GM18517 (cell line): ENCODE measurements at regions not wholly inside any gene's neighbourhood (a gene's known extent, or its start where the extent isn't known, plus 50 kb on each side); places are given as distances from the start of the nearest gene placed in this dataset.
"Not testable (repeated sequence)": the region's sequence is repeated elsewhere in the genome, so short reads cannot be mapped to it uniquely, and the experiment has no call there.

Source experiments
- ATAC-seq: cut with Tn5 transposase; IDR thresholded peaks from one replicate; pipeline ENCODE4 v1.9.1; 2021; ENCODE audit warnings: mild to moderate bottlenecking, moderate library complexity; ENCODE audit not compliant: unreplicated experiment

DNA sequence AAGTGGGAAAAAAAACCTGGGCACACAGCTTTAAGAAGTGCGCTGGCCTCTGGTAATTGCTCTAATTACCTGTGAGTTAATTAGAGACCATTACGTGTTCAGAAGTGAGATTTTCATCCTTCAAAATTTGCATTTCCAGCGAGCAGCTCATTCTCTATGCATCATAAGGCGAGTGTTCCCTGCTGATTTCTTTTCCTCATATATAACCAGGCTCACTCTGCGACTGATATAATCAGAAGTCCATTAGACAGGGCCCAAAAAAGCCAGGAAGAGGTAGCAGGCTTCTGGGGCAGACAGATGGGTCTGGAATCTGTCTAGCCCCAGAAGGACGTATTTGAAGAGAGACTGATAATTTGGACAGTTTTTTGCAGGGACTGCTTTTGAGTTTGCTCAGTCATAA lies 158.7 kb downstream of the MTHFS start:
- ATAC-seq = no peak

DNA sequence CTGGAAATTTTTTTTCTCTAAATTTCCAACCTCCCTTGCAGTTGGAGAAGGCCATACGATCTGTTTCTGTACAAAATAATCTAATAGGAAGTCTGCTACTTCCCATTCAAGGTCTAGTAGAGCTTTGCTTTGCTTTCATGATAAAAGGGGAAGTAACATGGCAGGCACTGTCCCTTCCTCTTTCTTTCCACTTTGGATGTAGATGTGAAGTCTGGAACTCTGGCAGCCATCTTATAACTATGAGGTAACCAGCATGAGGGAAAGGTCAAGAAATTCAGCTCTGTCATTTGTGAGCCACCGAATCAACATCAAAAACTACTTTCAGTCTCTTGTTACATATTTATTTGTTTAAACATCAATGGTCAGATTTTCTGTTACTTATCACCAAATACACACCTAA lies 156.3 kb downstream of the MTHFS start:
- no peak for ATAC-seq

DNA sequence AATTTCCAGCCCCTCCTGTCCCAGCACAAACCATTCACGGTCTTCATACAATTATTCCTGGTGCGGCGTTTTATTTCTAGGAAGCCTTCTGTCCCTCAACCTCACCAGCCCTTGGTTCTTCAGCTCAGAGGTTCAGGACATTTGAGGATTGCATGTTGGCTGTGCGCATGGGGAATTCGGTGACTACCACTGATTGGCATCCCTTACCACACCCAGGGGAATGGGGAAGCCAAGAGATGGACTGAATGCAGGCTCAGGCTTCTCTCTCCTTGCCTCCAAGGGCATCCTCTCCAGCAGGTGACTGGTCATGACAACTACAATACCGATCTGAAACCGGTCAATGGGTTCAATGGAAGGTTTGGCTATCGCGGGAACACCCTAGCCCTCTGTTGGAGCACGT lies 153.8 kb downstream of the MTHFS start:
- ATAC-seq = no peak

DNA sequence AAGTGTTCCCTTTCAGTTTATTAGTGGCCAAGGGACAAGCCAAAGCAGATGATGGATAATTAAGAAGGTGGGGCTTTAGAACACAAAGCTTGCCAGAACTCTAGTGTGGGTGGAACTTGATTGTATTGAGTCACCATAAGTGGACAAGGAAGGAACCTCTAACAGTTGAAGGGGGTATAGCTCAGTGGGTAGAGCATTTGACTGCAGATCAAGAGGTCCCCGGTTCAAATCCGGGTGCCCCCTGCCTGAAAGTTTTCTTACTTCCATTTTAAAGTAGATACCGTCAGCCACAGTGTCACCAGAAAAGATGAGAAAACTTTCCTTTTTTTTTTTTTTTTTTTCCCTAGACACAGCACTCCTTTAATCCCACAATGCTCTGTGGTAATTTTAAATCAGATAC lies 152.3 kb downstream of the MTHFS start:
- ATAC-seq = not testable (repeated sequence)

DNA sequence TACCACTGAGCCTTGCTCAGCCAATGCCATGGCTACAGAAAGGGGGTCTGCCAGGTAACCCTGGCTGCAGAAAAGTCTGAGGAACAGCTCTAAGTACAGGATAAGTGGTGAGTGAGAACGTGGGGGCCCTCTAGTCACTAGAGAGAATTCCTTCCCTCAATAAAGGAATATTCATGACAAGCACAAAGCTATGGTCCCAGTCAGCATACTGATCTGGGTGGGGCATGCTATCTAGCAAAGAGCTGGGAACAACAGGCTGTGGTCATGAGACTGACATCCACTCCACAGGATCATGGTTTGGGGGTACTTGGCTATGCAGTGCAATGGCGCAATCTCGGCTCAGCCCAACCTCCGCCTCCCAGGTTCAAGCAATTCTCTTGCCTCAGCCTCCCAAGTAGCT lies 140.4 kb downstream of the MTHFS start:
- ATAC-seq = no peak

DNA sequence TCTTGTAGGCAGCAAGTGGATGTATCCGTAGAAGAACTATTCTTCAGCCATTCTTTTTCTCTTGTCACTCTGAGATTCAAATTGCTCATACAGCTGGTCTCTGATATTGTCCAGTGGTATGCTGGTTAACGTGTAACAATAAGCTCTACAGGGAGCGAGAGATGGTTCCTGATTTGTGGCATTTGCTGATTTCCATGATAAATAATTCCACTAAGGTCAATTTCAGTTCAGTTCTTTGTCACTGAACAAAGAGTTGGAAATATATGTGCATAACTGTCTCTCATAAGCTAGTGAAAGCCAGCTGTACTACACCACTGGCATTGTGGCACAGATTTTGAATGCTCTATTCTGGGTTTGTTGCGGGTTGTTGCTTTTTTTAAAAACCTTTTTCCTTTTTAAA lies 131.7 kb downstream of the MTHFS start:
- ATAC-seq = no peak

DNA sequence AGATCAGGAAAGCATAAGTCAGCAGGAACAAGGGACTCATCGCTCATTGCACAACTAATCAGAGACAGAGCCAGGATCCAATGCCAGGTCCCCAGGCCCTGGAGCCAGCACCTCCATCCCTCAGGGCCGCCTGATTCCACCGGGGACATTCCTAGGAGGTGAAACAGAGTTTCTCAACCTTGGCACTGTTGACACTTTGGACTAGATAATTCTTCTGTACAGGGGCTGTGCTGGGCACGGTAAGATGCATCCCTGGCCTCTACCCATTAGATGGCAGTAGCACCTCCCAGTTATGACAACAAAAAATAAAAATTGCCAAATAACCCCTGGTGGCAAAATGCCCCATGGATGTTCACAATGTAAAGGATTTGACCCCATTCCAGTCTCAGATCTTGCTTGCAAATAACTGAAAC lies 127.7 kb downstream of the MTHFS start:
- ATAC-seq = no peak

DNA sequence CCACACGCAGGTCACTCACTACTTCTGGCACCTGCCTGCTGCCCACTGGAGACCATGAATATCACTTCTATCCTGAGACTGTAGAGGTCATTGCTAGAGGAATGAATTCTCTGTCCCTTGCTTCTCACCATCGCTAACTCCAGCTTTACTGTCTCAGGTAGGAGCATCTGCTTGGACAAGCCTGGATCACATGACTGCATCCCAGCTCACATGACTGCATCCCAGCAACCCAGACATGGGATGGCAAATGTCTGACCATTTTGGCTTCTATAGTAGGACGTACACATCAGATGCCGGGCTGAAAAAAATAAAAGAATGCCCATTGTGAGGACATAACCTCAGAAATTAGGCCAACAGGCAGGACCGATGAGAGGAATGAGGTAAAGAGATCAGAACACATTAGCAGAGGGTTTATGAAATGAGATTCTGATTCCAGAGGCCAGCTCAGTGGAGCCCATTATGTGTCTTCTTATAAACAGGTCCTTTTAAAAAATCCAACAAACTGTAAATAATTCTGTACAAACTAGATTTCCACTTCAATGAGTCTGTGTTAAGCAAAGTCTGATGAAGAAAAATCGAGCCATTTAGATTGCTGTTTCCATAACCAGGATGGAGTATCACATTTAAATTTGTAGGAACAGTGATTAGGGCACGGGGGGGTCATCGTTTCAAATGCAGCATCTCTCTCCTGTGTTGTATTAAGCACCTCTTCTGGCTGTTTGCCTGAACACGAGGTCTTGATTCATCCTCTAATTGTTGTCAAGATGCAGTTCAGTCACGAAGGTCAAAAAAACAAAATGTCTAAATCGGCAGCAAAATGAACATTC lies 126.7 kb downstream of the MTHFS start:
- ATAC-seq = no peak

DNA sequence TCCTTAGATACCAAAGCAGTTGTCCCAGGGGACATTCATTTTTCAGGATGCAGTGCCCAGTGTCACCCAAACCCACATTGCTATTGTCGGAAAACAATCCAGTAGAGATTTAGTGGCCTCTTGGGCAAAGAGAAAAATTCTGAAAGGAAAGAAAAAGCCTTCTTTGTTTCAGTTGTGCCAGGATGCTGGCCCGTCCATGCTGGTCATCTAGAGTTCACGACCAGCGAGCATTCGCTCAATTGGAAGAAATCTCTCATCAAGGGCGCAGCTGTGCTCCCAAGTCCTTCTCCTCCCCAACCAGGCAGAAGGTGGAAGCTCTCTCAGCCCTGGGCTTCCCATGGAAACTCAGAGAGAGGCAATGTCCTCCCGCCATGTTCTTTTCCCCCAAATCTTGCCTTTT lies 123.7 kb downstream of the MTHFS start:
- ATAC-seq = no peak

DNA sequence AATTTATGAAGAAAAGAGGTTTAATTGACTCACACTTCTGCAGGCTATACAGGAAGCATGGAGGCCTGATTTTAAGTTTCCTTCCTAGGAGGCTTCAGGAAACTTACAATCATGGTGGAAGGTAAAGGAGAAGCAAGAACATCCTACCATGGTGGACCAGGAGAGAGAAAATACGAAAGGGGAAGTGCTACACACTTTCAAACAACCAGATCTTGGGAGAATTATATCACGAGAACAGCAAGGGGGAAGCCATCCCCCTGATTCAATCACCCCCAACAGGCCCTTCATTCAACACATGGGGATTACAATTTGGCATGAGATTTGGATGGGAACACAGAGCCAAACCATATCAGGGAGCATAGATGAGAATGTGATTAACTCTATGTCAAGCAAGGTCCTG lies 121.0 kb downstream of the MTHFS start:
- no peak for ATAC-seq

DNA sequence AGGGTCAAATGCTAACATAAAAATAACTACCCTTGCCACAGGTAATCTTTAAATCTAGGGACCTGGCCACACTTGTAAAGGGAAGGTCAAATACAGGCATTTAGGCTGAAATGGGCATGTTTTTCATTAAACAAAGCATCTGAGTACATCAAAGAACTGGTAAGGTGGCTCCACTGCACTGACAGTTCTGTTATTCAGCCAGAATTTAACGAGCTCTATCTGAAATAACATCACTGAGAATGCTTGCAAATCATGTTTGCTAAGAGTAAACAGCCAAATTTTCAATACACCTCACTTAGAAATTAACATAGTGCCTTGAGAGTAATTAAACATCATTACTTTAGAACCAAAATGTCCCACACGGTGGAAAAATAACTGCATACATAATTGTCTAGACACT lies 118.9 kb downstream of the MTHFS start:
- ATAC-seq = no peak

DNA sequence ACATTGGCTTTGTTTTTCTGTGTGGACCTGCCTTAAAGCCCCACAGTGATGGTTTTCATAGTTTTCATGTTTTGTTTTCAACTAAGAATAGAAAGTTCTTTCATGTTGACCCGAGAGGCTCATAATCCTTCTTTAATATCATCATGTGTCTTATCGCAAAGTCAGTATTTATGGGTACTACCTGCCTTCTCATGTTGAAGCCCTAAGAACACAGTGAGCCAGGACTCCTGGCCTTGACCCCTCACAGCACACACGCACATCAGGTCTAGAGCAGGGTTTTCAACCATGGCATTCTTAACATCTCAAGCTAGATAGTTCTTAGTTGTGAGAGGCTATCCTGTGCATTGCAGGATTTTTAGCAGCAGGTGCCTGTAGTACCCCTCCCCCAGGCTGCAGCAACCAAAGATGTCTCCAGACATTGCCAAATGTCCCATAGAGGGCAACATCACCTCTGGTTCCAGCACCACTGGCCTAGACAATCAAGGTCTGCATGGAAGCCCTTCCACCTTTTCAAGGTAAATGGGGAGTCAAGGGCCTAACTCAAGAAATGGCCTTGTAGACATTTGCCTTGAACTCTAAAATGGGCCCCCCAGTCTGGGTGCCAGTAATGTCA lies 118.3 kb downstream of the MTHFS start:
- ATAC-seq = no peak

DNA sequence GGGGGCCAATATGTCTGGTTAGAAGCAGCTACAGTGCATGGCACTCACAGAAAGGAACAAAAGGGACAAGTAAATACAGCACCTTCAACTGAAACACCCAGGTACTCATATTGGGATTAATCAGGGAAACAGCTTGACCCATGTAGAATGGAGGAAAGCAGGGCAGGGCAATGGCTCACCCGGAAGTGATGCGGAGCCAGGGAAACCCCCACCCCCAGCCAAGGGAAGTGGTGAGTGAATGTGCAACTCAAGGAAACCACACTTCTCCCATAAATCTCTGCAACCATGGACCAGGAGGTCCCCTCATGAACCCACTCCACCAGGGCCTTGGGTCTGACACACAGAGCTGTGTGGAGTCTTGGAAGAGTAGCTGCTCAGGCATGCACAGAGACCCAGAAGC lies 117.1 kb downstream of the MTHFS start:
- ATAC-seq = no peak

DNA sequence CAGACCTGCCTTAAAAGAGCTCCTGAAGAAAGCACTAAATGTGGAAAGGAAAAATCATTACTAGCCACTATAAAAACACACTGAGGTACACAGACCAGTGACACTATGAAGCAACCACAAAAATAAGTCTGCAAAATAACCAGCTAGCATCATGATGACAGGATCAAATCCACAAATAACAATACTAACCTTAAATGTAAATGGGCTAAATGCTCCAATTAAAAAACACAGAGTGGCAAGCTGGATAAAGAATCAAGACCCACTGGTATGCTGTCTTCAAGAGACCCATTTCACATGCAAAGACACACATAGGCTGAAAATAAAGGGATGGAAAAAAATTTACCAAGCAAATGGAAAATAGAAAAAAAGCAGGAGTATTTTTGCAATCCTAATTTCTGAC lies 114.5 kb downstream of the MTHFS start:
- ATAC-seq = not testable (repeated sequence)
